ENCODE measurements at regions not wholly inside any gene's neighbourhood (a gene's known extent, or its start where the extent isn't known, plus 50 kb on each side); places are given as distances from the start of the nearest gene placed in this dataset.

- H3K27me3 ChIP-seq (ENCODE audit: insufficient read depth, low read length) = no peaks in the 10 kb centered on the region
- no peak overlapping the region for H3K9ac ChIP-seq (ENCODE audit: low read length)
- H2AFZ ChIP-seq (ENCODE audit: low read depth, low read length, poor library complexity, severe bottlenecking) = no peak overlapping the region
- no peaks in the 10 kb centered on the region for H4K20me1 ChIP-seq (ENCODE audit: insufficient read depth)
- intact Hi-C loops (cut with micrococcal nuclease) = no loop called here
- H3K4me3 ChIP-seq (replicated peaks in 1 of 2; ENCODE audit: low read depth in 1 of 2, low read length in 2 of 2) = no peak overlapping the region
- no peaks in the 10 kb centered on the region for H3K9me3 ChIP-seq (ENCODE audit: control insufficient read depth in 1 of 2, insufficient read depth in 1 of 2, low read depth in 1 of 2, low read length in 2 of 2)
- no peak for ATAC-seq
- ChIA-PET POLR2A (no interaction called here), CTCF (no interaction called here), RAD21 (ENCODE audit: low non-redundant PET in 1 of 2, low total read pairs in 2 of 2, uncharacterized antibody in 2 of 2, unreplicated experiment in 2 of 2) (no interaction called here)
- DNase-seq (ENCODE audit: low read depth, low spot score) = no peak
- no peak overlapping the region for H3K4me2 ChIP-seq (ENCODE audit: low read length)
- H3K4me1 ChIP-seq (ENCODE audit: control insufficient read depth in 1 of 2, insufficient read depth in 2 of 2, low read length in 2 of 2) = no peaks in the 10 kb centered on the region
- no peaks in the 10 kb centered on the region for H3K9me2 ChIP-seq (ENCODE audit: insufficient read depth)
- no peak overlapping the region for H3K27ac ChIP-seq (ENCODE audit: low read depth, low read length)
- no peaks in the 10 kb centered on the region for H3K79me2 ChIP-seq (ENCODE audit: insufficient read depth, low read length)
- BruUV-seq (replicated peaks) = no TSS peak
- no peaks in the 10 kb centered on the region for H3K36me3 ChIP-seq (ENCODE audit: control insufficient read depth in 1 of 2, insufficient read depth in 2 of 2, low read length in 2 of 2)
- no peak for TF ChIP-seq FOSL1 (IDR thresholded peaks at IDR 0.05; ENCODE audit: low read depth)
- no peak for TF ChIP-seq JUND (IDR thresholded peaks at IDR 0.05)
- no peak for TF ChIP-seq ELF1 (IDR thresholded peaks at IDR 0.05; ENCODE audit: borderline replicate concordance, low read depth)
- no peak for TF ChIP-seq MAX (IDR thresholded peaks at IDR 0.05)
- no peak for TF ChIP-seq CEBPB (IDR thresholded peaks at IDR 0.05; ENCODE audit: low read depth)
- no peak for TF ChIP-seq ZFX (IDR thresholded peaks at IDR 0.05)
- TF ChIP-seq CBX3 (IDR thresholded peaks at IDR 0.05; ENCODE audit: low read depth) = no peak
- no peak for TF ChIP-seq CTCF (IDR thresholded peaks at IDR 0.05 in 2 of 3, conservative IDR thresholded peaks at IDR 0.05 in 1 of 3; ENCODE audit: borderline replicate concordance in 1 of 3, insufficient read depth in 1 of 3, low read depth in 2 of 3, low read length in 2 of 3)
These were observed 541.2 kb upstream of the CDH5 start for GRCh38 chr16:65825191-65825856.

GRCh38 chr16:65822148-65822547 is 544.3 kb upstream of the CDH5 start:
- ATAC-seq (no peak), DNase-seq (ENCODE audit: low read depth, low spot score) (no peak)
- no peak overlapping the region for H3K4me2 ChIP-seq (ENCODE audit: low read length)
- BruUV-seq (replicated peaks) = no TSS peak
- no peak overlapping the region for H3K4me3 ChIP-seq (replicated peaks in 1 of 2; ENCODE audit: low read depth in 1 of 2, low read length in 2 of 2)
- no peaks in the 10 kb centered on the region for H3K79me2 ChIP-seq (ENCODE audit: insufficient read depth, low read length)
- H3K9ac ChIP-seq (ENCODE audit: low read length) = no peak overlapping the region
- no peaks in the 10 kb centered on the region for H3K36me3 ChIP-seq (ENCODE audit: control insufficient read depth in 1 of 2, insufficient read depth in 2 of 2, low read length in 2 of 2)
- no peaks in the 10 kb centered on the region for H3K27me3 ChIP-seq (ENCODE audit: insufficient read depth, low read length)
- H2AFZ ChIP-seq (ENCODE audit: low read depth, low read length, poor library complexity, severe bottlenecking) = no peak overlapping the region
- no peaks in the 10 kb centered on the region for H4K20me1 ChIP-seq (ENCODE audit: insufficient read depth)
- intact Hi-C loops (cut with micrococcal nuclease) = no loop called here
- no peaks in the 10 kb centered on the region for H3K4me1 ChIP-seq (ENCODE audit: control insufficient read depth in 1 of 2, insufficient read depth in 2 of 2, low read length in 2 of 2)
- no peaks in the 10 kb centered on the region for H3K9me2 ChIP-seq (ENCODE audit: insufficient read depth)
- no peak overlapping the region for H3K27ac ChIP-seq (ENCODE audit: low read depth, low read length)
- no peaks in the 10 kb centered on the region for H3K9me3 ChIP-seq (ENCODE audit: control insufficient read depth in 1 of 2, insufficient read depth in 1 of 2, low read depth in 1 of 2, low read length in 2 of 2)
- CTCF ChIA-PET = no interaction called here
- RAD21 ChIA-PET (ENCODE audit: low non-redundant PET in 1 of 2, low total read pairs in 2 of 2, uncharacterized antibody in 2 of 2, unreplicated experiment in 2 of 2) = no interaction called here
- POLR2A ChIA-PET = no interaction called here
- no peak for TF ChIP-seq RAD21 (IDR thresholded peaks at IDR 0.05; ENCODE audit: low read depth)
- no peak for TF ChIP-seq POLR2AphosphoS5 (IDR thresholded peaks at IDR 0.05; ENCODE audit: low read depth, low read length)
- no peak for TF ChIP-seq REST (IDR thresholded peaks at IDR 0.05; ENCODE audit: low read depth)
- TF ChIP-seq ZBTB33 (IDR thresholded peaks at IDR 0.05; ENCODE audit: extremely low read depth, insufficient replicate concordance, low read length) = no peak
- no peak for TF ChIP-seq POLR2A (IDR thresholded peaks at IDR 0.05; ENCODE audit: borderline replicate concordance, extremely low read depth, insufficient read depth, insufficient read length)
- no peak for TF ChIP-seq EGR1 (IDR thresholded peaks at IDR 0.05; ENCODE audit: low read depth)
- no peak for TF ChIP-seq CEBPB (IDR thresholded peaks at IDR 0.05; ENCODE audit: low read depth)
